ENCODE measurements at regions not wholly inside any gene's neighbourhood (a gene's known extent, or its start where the extent isn't known, plus 50 kb on each side); places are given as distances from the start of the nearest gene placed in this dataset.

GRCh38 chr13:84810781-84811180 is 928.5 kb upstream of the SLITRK1 start:
- TF ChIP-seq POLR2AphosphoS5 (IDR thresholded peaks at IDR 0.05): no peak
- no peak for TF ChIP-seq EP300 (IDR thresholded peaks at IDR 0.05)

Data from upper lobe of left lung (tissue), 4 donors.